ENCODE measurements at regions not wholly inside any gene's neighbourhood (a gene's known extent, or its start where the extent isn't known, plus 50 kb on each side); places are given as distances from the start of the nearest gene placed in this dataset.

DNA sequence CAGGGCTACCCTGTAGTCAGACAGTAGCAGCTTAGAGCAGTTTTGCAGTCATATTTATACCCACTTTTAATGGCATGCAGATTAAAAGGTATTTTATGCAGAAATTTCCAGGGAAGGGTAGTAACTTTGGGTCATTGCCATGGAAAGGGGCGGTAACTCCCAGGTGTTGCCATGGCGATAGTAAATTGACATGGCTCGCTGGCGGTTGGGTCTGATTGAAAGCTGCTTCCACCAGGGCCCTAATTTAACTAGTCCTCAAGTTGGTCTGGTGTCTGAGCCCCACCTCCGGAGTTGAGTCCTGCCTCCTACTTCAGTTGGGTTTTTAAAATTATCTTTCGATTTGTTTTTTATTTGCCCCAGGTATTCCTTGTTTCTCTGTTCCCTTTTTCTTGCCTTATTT lies 70.1 kb downstream of the NAA11 start:
- TF ChIP-seq, protein P1, sequence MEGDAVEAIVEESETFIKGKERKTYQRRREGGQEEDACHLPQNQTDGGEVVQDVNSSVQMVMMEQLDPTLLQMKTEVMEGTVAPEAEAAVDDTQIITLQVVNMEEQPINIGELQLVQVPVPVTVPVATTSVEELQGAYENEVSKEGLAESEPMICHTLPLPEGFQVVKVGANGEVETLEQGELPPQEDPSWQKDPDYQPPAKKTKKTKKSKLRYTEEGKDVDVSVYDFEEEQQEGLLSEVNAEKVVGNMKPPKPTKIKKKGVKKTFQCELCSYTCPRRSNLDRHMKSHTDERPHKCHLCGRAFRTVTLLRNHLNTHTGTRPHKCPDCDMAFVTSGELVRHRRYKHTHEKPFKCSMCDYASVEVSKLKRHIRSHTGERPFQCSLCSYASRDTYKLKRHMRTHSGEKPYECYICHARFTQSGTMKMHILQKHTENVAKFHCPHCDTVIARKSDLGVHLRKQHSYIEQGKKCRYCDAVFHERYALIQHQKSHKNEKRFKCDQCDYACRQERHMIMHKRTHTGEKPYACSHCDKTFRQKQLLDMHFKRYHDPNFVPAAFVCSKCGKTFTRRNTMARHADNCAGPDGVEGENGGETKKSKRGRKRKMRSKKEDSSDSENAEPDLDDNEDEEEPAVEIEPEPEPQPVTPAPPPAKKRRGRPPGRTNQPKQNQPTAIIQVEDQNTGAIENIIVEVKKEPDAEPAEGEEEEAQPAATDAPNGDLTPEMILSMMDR (IDR thresholded peaks at IDR 0.05): no peak
- TF ChIP-seq POLR2A (IDR thresholded peaks at IDR 0.05) (no peak), EP300 (IDR thresholded peaks at IDR 0.05) (no peak)

Measured in stomach (tissue), 4 donors.